LNCaP clone FGC (cell line): ENCODE measurements at regions not wholly inside any gene's neighbourhood (a gene's known extent, or its start where the extent isn't known, plus 50 kb on each side); places are given as distances from the start of the nearest gene placed in this dataset.

ENCODE experiments used
- DNase-seq: peaks from one replicate; pipeline ENCODE4 v3.0.0-alpha.2; 2011; ENCODE audit warnings: low read depth
- H3K4me3 ChIP-seq: 2 replicates; pipeline ENCODE4 v1.5.1; 2011; ENCODE audit warnings: mild to moderate bottlenecking, low read depth, low read length, control low read depth
- TF ChIP-seq, protein P1 (sequence below): IDR thresholded peaks from 2 replicates; pipeline ENCODE4 v1.5.1; 2012; ENCODE audit warnings: mild to moderate bottlenecking; ENCODE audit not compliant: control insufficient read depth, insufficient read depth; ENCODE audit errors: extremely low read depth

DNA sequence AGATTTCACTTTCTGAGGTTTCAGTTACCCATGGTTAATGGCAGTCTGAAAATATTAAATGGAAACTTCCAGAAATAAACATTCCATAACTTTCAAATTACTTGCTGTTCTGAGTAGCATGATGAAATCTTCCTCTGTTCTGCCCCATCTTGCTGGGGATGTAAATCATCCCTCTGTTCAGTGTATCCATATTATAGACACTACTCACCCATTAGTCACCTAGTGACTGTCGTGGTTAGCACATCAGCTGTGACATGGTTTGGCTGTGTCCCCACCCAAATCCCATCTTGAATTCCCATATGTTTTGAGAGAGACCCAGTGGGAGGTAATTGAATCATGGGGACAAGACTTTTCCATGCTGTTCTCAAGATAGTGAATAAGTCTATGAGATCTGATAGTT, 125.5 kb upstream of the GIMD1 start:
- DNase-seq, result no peak
- TF ChIP-seq, protein P1, sequence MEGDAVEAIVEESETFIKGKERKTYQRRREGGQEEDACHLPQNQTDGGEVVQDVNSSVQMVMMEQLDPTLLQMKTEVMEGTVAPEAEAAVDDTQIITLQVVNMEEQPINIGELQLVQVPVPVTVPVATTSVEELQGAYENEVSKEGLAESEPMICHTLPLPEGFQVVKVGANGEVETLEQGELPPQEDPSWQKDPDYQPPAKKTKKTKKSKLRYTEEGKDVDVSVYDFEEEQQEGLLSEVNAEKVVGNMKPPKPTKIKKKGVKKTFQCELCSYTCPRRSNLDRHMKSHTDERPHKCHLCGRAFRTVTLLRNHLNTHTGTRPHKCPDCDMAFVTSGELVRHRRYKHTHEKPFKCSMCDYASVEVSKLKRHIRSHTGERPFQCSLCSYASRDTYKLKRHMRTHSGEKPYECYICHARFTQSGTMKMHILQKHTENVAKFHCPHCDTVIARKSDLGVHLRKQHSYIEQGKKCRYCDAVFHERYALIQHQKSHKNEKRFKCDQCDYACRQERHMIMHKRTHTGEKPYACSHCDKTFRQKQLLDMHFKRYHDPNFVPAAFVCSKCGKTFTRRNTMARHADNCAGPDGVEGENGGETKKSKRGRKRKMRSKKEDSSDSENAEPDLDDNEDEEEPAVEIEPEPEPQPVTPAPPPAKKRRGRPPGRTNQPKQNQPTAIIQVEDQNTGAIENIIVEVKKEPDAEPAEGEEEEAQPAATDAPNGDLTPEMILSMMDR, result no peak

GRCh38 chr4:106493086-106493485, 124.5 kb upstream of the GIMD1 start:
- TF ChIP-seq, protein P1, result no peak
- H3K4me3 ChIP-seq, result no peak overlapping the region
- no peak for DNase-seq

More for the DNA sequence above, 125.5 kb upstream of the GIMD1 start:
- no peak overlapping the region for H3K4me3 ChIP-seq

DNA sequence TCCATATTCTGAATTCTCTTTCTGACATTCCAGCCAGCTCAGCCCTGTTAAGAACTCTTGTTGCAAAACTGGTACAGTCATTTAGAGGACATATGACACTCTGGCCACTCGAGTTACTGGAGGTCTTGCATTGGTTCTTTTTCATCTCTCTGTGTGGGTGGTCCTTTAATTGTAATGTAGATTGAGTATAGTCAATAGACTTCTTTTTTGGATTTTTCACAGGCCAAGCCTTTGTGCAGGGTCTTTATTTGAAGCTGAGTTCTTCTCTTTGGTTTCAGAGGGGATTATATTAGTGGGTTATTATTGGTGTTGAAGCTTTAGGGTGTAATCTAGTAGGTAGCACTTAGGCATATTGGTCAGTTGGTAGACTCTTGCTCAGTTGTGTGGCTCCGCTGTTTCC, 118.0 kb upstream of the GIMD1 start:
- DNase-seq, result no peak
- H3K4me3 ChIP-seq, result no peak overlapping the region
- TF ChIP-seq, protein P1, result no peak

DNA sequence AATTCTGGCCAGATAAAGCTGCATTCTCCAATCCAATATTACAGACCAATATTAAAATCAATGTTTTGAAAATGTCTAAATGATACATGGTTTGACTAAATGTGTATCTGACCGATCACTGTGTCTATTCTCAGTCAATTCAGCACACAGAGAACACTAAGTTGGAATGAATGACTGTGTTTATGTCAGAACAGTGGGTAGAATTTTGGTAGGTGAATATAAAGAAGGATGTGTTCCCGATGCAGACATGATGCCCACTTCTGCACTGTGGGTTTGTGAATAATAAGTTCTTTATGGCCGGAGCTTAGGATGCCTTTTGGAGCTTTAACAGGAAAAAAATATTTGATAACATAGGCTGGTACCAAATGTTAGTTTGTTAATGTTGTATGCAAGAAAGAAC, 113.2 kb upstream of the GIMD1 start:
- TF ChIP-seq, protein P1, result no peak
- H3K4me3 ChIP-seq, result no peak overlapping the region
- no peak for DNase-seq

DNA sequence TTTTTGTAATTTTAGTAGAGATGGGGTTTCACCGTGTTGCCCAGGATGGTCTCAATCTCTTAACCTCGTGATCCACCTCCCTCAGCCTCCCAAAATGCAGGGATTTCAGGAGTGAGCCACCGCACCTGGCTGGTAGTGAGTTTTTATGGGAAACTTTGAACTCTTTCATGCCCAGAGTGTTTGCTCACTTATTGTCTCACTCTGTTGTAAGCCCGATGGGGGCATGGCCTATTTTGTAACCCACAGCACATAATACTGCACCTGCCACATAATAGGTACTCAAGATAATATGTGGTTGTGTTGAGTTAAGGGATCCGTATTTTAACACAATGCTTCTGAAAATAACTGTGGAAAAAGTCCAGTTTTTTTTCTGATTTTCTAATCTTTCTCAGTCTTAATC, 109.6 kb upstream of the GIMD1 start:
- no peak for DNase-seq
- no peak overlapping the region for H3K4me3 ChIP-seq
- TF ChIP-seq, protein P1, result no peak

- H3K4me3 ChIP-seq, result no peak overlapping the region
- TF ChIP-seq, protein P1, result no peak
- DNase-seq, result no peak
Observed at GRCh38 chr4:106476741-106477140, 108.2 kb upstream of the GIMD1 start.

DNA sequence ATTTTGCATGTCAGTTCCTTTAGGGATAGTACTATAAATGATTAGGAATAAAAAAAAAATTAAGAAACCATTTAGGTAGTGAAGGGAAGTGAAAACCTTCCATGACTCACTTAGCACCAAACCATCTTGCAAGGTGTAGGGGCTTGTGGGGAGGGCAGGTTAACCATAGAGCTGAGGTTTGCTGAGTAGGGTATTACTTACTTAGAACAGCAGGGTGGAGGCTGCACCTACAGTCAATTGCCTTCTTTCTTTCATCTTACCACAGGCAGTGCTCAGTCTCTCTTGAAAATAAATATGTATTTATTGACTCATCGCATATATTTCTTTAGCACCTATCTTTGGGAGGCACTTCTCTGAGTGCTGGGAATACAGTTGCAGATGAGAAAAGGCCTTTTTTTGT, 104.9 kb upstream of the GIMD1 start:
- TF ChIP-seq, protein P1, result no peak
- H3K4me3 ChIP-seq, result no peak overlapping the region
- no peak for DNase-seq
